ENCODE measurements at regions not wholly inside any gene's neighbourhood (a gene's known extent, or its start where the extent isn't known, plus 50 kb on each side); places are given as distances from the start of the nearest gene placed in this dataset.

- TF ChIP-seq, protein P1, sequence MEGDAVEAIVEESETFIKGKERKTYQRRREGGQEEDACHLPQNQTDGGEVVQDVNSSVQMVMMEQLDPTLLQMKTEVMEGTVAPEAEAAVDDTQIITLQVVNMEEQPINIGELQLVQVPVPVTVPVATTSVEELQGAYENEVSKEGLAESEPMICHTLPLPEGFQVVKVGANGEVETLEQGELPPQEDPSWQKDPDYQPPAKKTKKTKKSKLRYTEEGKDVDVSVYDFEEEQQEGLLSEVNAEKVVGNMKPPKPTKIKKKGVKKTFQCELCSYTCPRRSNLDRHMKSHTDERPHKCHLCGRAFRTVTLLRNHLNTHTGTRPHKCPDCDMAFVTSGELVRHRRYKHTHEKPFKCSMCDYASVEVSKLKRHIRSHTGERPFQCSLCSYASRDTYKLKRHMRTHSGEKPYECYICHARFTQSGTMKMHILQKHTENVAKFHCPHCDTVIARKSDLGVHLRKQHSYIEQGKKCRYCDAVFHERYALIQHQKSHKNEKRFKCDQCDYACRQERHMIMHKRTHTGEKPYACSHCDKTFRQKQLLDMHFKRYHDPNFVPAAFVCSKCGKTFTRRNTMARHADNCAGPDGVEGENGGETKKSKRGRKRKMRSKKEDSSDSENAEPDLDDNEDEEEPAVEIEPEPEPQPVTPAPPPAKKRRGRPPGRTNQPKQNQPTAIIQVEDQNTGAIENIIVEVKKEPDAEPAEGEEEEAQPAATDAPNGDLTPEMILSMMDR (IDR thresholded peaks at IDR 0.05) = no peak
- TF ChIP-seq POLR2A (IDR thresholded peaks at IDR 0.05) = no peak
These were observed 442.9 kb downstream of the INSC start for GRCh38 chr11:15557457-15558230.
